Urinary bladder (tissue), 3 donors: ENCODE measurements at regions not wholly inside any gene's neighbourhood (a gene's known extent, or its start where the extent isn't known, plus 50 kb on each side); places are given as distances from the start of the nearest gene placed in this dataset.
A peak's percentile ranks its signal among the peaks of the same experiment; 100 is the strongest.

Experiments
- DNase-seq: peaks from one replicate; pipeline ENCODE4 v3.0.0-alpha.2; 2015; ENCODE audit errors: extremely low spot score
- H3K27ac ChIP-seq: one replicate; pipeline ENCODE4 v1.5.1; 2013; ENCODE audit warnings: low read depth, mild to moderate bottlenecking, moderate library complexity
- H3K36me3 ChIP-seq: one replicate; pipeline ENCODE4 v1.6.1; 2013; ENCODE audit warnings: mild to moderate bottlenecking, moderate library complexity; ENCODE audit not compliant: insufficient read depth
- H3K4me1 ChIP-seq: one replicate; pipeline ENCODE4 v1.6.1; 2013; ENCODE audit warnings: mild to moderate bottlenecking, moderate library complexity; ENCODE audit not compliant: insufficient read depth
- H3K4me3 ChIP-seq: one replicate; pipeline ENCODE4 v1.5.1; 2013; ENCODE audit warnings: low read depth, low read length
- WGBS: extraction: QIAGEN DNeasy Blood & Tissue Kit; methylation state at CpG from one replicate; pipeline ENCODE4 v1.1.7; 2013; 5-methylcytosine and 5-hydroxymethylcytosine counted together
- donor health status: healthy with polysubstance abuse.
- donor health status: healthy.

- no peak overlapping the region for H3K27ac ChIP-seq
- H3K4me3 ChIP-seq = no peak overlapping the region
- DNase-seq = no peak
- H3K4me1 ChIP-seq = no peaks in the 10 kb centered on the region
- no peaks in the 10 kb centered on the region for H3K36me3 ChIP-seq
- 23% methylated on average over 7 of the region's 7 CpGs for WGBS
Measured at GRCh38 chr11:34758262-34758661, 137.4 kb downstream of the EHF start.

GRCh38 chr11:34757026-34757451 is 136.1 kb downstream of the EHF start:
- Histone ChIP-seq H3K27ac (no peak overlapping the region), H3K36me3 (no peaks in the 10 kb centered on the region), H3K4me3 (no peak overlapping the region), H3K4me1 (no peaks in the 10 kb centered on the region)
- peak; percentile 17 for DNase-seq
- WGBS = 61% methylated on average over 1 of the region's 1 CpG

GRCh38 chr11:34756591-34756990 is 135.7 kb downstream of the EHF start:
- DNase-seq = no peak
- Histone ChIP-seq H3K4me3 (no peak overlapping the region), H3K4me1 (no peaks in the 10 kb centered on the region), H3K27ac (no peak overlapping the region), H3K36me3 (no peaks in the 10 kb centered on the region)
- WGBS = 22% methylated on average over 1 of the region's 1 CpG

- no peak overlapping the region for H3K27ac ChIP-seq
- H3K4me1 ChIP-seq = no peaks in the 10 kb centered on the region
- no peaks in the 10 kb centered on the region for H3K36me3 ChIP-seq
- WGBS = 80% methylated on average over 7 of the region's 7 CpGs
- no peak overlapping the region for H3K4me3 ChIP-seq
- no peak for DNase-seq
Measured at GRCh38 chr11:34755671-34756070, 134.8 kb downstream of the EHF start.

GRCh38 chr11:34754171-34754823 is 133.4 kb downstream of the EHF start:
- no peak for DNase-seq
- Histone ChIP-seq H3K27ac (no peak overlapping the region), H3K4me1 (no peaks in the 10 kb centered on the region), H3K36me3 (no peaks in the 10 kb centered on the region), H3K4me3 (no peak overlapping the region)
- WGBS = 76% methylated on average over 8 of the region's 8 CpGs

GRCh38 chr11:34750692-34751405 is 130.0 kb downstream of the EHF start:
- WGBS = 82% methylated on average over 1 of the region's 1 CpG
- Histone ChIP-seq H3K4me3 (no peak overlapping the region), H3K27ac (peak overlapping the region; percentile 63), H3K4me1 (no peaks in the 10 kb centered on the region), H3K36me3 (no peaks in the 10 kb centered on the region)
- DNase-seq = no peak

GRCh38 chr11:34749666-34750659 is 129.1 kb downstream of the EHF start:
- WGBS = 58% methylated on average over 8 of the region's 8 CpGs
- no peaks in the 10 kb centered on the region for H3K36me3 ChIP-seq
- no peak overlapping the region for H3K4me3 ChIP-seq
- no peaks in the 10 kb centered on the region for H3K4me1 ChIP-seq
- peak overlapping the region; percentile 12 for H3K27ac ChIP-seq
- no peak for DNase-seq

- H3K36me3 ChIP-seq = no peaks in the 10 kb centered on the region
- H3K4me1 ChIP-seq = no peaks in the 10 kb centered on the region
- no peak overlapping the region for H3K27ac ChIP-seq
- DNase-seq = no peak
- WGBS = 49% methylated on average over 3 of the region's 3 CpGs
- no peak overlapping the region for H3K4me3 ChIP-seq
Measured at GRCh38 chr11:34748036-34748435, 127.1 kb downstream of the EHF start.

GRCh38 chr11:34747251-34747650 is 126.4 kb downstream of the EHF start:
- 44% methylated on average over 3 of the region's 3 CpGs for WGBS
- H3K4me1 ChIP-seq = no peaks in the 10 kb centered on the region
- H3K36me3 ChIP-seq = no peaks in the 10 kb centered on the region
- no peak overlapping the region for H3K4me3 ChIP-seq
- H3K27ac ChIP-seq = no peak overlapping the region
- no peak for DNase-seq

GRCh38 chr11:34745195-34745594 is 124.3 kb downstream of the EHF start:
- Histone ChIP-seq H3K4me3 (no peak overlapping the region), H3K36me3 (no peaks in the 10 kb centered on the region), H3K4me1 (no peaks in the 10 kb centered on the region), H3K27ac (no peak overlapping the region)
- WGBS = 70% methylated on average over 3 of the region's 3 CpGs
- DNase-seq = no peak

GRCh38 chr11:34744511-34744910 is 123.6 kb downstream of the EHF start:
- Histone ChIP-seq H3K27ac (no peak overlapping the region), H3K4me3 (no peak overlapping the region), H3K4me1 (no peaks in the 10 kb centered on the region), H3K36me3 (no peaks in the 10 kb centered on the region)
- WGBS = 74% methylated on average over 3 of the region's 3 CpGs
- no peak for DNase-seq

GRCh38 chr11:34738237-34738636 is 117.3 kb downstream of the EHF start:
- Histone ChIP-seq H3K27ac (no peak overlapping the region), H3K4me1 (no peaks in the 10 kb centered on the region), H3K36me3 (no peaks in the 10 kb centered on the region), H3K4me3 (no peak overlapping the region)
- no peak for DNase-seq
- WGBS = 73% methylated on average over 5 of the region's 5 CpGs

- Histone ChIP-seq H3K4me3 (no peak overlapping the region), H3K27ac (no peak overlapping the region), H3K4me1 (no peaks in the 10 kb centered on the region), H3K36me3 (no peaks in the 10 kb centered on the region)
- 40% methylated on average over 1 of the region's 1 CpG for WGBS
- DNase-seq = no peak
Measured at GRCh38 chr11:34732831-34733230, 111.9 kb downstream of the EHF start.
